PFSK-1 (cell line): ENCODE measurements at regions not wholly inside any gene's neighbourhood (a gene's known extent, or its start where the extent isn't known, plus 50 kb on each side); places are given as distances from the start of the nearest gene placed in this dataset.

ENCODE experiments used
- FOXP2 ChIP-seq: optimal IDR thresholded peaks from 2 replicates; pipeline ENCODE3; 2011; ENCODE audit warnings: borderline replicate concordance, control low read depth, inconsistent platforms; ENCODE audit not compliant: insufficient read depth; ENCODE audit errors: extremely low read length, extremely low read depth
- POLR2AphosphoS5 ChIP-seq: IDR thresholded peaks from 2 replicates; pipeline ENCODE4 v1.6.1; 2012; ENCODE audit warnings: low read depth, mild to moderate bottlenecking, control low read depth, low read length, moderate library complexity
- REST ChIP-seq, 2 experiments: IDR thresholded peaks; 2 replicates each; pipeline versions ENCODE4 v1.6.1 to v1.8.0; 2011 to 2012; ENCODE audit warnings: low read depth in 2 of 2, low read length in 2 of 2, control low read depth in 1 of 2, inconsistent platforms in 1 of 2, mild to moderate bottlenecking in 1 of 2, moderate library complexity in 1 of 2; ENCODE audit not compliant: insufficient read depth in 1 of 2
- SIN3A ChIP-seq: IDR thresholded peaks from 2 replicates; pipeline ENCODE4 v1.6.1; 2012; ENCODE audit warnings: mild to moderate bottlenecking, low read length, moderate library complexity, borderline replicate concordance; ENCODE audit not compliant: insufficient read depth
- TAF1 ChIP-seq: IDR thresholded peaks from 2 replicates; pipeline ENCODE4 v1.6.1; 2012; ENCODE audit warnings: low read length, control low read depth, borderline replicate concordance; ENCODE audit not compliant: insufficient read depth

GRCh38 chr5:117302949-117303348 lies 728.3 kb upstream of the SEMA6A start:
- TF ChIP-seq REST (IDR thresholded peaks at IDR 0.05; ENCODE audit: insufficient read depth in 1 of 2, low read depth in 2 of 2, low read length in 2 of 2), result no peak
- TF ChIP-seq TAF1, result no peak
- no peak for TF ChIP-seq SIN3A
- TF ChIP-seq POLR2AphosphoS5, result no peak
- TF ChIP-seq FOXP2, result no peak
